ENCODE measurements at regions not wholly inside any gene's neighbourhood (a gene's known extent, or its start where the extent isn't known, plus 50 kb on each side); places are given as distances from the start of the nearest gene placed in this dataset.
A peak's percentile ranks its signal among the peaks of the same experiment; 100 is the strongest.
"Not testable (repeated sequence)": the region's sequence is repeated elsewhere in the genome, so short reads cannot be mapped to it uniquely, and the experiment has no call there.

DNA sequence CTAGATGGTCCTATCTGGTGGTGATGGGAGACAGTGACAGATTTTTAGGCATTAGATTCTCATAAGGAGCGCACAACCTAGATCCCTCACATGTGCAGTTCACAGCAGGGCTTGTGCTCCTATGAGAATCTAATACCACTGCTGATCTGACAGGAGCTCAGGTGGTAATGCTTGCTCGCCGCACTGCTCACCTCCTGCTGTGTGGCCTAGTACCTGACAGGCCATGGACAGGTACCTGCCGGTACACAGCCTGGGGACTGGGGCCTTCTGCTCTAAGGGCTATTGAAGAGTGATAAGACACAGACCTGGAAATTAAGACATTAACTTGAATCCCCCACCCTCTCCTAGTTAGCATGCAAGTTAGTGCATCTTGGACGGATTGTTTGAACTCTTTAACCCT lies 64.4 kb downstream of the KLRB1 start:
- DNase-seq (ENCODE audit: low spot score), result not testable (repeated sequence)

- not testable (repeated sequence) for DNase-seq (ENCODE audit: low spot score)
Observed at GRCh38 chr12:9542827-9543226, 64.9 kb downstream of the KLRB1 start.

GRCh38 chr12:9515925-9516324 lies 91.8 kb downstream of the KLRB1 start:
- DNase-seq (ENCODE audit: low spot score), result not testable (repeated sequence)

- not testable (repeated sequence) for DNase-seq (ENCODE audit: low spot score)
Observed at GRCh38 chr12:9512695-9513094, 95.0 kb downstream of the KLRB1 start.

DNA sequence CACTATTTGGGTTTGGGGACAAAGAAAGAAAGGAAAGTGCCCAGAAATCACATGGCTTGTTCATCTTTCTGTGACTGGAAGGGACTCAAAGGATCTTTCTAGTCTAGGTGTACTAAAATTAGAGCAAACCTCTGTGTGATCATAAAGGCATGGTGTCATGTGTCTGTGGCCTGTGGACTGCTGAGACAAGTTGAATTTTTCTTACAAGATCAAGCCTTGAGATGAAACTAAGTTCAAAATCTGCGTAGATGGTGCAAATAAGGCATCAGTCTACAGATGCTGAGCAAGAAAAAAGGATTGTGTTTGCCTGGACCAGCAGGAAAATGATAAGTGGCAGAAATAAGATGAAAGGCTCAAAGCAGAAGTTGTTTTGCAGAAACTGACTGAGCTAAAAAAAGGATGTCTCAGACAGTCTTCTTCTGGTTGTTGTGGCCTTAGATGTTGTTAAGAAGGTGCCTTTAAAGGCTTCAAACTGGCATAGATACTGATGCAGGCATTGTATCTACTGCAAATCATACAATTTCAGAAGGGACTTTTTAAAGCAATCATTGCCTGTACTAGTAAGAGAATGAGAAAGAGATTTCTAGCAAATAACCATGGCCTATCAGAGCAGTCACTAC lies 97.2 kb downstream of the KLRB1 start:
- DNase-seq (ENCODE audit: low spot score), result not testable (repeated sequence)

- no peak for DNase-seq (ENCODE audit: low spot score)
Observed at GRCh38 chr12:9509464-9510161, 98.1 kb downstream of the KLRB1 start.

DNA sequence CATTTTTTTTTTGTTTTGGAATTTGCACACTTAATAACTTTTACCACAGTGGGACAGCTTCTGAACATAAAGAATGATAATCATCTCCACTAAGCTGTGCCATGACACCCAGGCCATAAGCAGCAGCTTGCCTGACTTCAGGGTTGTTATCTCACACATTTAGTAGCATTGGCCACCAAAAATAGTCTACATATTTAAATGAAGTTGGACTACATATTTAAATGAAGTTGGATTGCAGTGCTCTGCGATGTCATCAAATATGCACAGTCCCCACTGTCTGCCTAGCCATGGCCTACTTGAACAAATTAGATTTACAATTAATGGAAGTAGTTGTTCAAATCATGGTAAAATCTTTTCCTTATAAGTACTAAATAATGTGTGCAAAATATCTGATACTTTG lies 101.0 kb downstream of the KLRB1 start:
- DNase-seq (ENCODE audit: low spot score), result no peak

- DNase-seq (ENCODE audit: low spot score), result not testable (repeated sequence)
Observed at GRCh38 chr12:9503384-9503783, 104.3 kb downstream of the KLRB1 start.

DNA sequence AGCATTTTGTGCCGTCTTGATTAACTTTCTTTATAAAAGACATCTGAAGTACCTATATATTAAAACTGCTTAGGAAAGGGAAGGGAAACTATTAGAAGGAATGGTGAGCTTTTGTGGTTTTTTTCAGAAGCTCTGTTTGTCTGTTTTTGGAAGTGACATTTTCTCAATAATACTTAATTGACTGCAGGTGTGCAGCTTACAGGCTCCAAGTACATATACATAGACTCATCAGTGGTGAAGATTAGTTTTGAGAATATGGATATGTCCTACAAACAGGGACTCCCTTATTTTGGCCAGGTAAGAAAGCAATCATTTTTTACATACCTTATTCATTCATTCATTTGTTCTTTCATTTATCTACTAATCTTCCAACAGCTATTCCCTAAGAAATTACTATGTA lies 104.9 kb downstream of the KLRB1 start:
- DNase-seq (ENCODE audit: low spot score), result not testable (repeated sequence)

GRCh38 chr12:9493325-9493724 lies 114.4 kb downstream of the KLRB1 start:
- DNase-seq (ENCODE audit: low spot score), result not testable (repeated sequence)

DNA sequence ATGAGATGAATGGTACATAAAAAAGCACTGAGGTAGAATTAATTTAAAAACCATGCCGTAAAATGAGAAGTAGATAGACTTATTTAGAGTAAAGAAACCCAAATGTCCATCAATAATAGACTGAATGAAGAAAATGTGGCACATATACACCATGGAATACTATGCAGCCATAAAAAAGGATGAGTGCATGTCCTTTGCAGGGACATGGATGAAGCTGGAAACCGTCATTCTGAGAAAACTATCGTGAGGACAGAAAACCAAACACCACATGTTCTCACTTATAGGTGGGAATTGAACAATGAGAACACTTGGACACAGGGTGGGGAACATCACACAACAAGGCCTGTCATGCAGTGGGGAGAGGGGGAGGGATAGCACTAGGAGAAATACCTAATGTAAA lies 126.4 kb downstream of the KLRB1 start:
- not testable (repeated sequence) for DNase-seq (ENCODE audit: low spot score)

GRCh38 chr12:9474197-9474596 lies 133.5 kb downstream of the KLRB1 start:
- DNase-seq (ENCODE audit: low spot score), result not testable (repeated sequence)

DNA sequence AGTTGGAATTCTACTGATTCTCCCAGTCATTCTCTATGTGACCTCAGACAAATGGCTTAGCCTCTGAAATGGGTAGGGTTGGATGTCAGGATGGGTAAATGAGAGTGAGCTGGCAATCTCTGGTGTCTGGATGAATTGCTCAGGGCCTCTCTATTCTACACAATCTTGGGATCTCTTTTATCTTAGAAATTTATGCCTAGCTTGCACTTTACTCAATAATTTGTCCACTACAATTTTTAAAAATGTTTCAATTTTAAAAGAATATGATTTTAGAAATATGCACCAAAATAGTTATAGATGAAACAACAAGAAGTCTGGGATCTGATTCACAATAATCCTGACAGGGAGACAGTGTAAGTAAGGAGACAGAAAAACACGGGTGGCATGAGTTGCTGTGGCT lies 134.1 kb downstream of the KLRB1 start:
- not testable (repeated sequence) for DNase-seq (ENCODE audit: low spot score)

DNA sequence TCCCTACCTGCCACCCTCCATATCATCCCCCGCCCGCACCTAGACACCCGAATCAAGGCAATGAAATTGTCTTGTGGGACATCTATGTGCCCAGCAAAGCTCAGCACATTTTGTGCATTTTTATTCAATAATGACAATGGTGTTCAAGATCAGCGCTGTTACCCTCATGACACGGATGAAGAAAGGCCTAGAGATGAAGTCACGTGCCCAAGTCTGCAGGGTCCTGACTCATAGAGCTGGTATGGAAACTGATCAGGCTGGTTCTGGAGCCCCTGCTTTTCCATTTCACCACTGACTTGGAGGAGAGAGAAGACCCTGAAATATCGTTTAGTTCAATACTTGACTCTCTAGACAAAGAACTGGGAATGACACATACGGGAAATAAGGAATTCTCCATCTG lies 136.2 kb downstream of the KLRB1 start:
- DNase-seq (ENCODE audit: low spot score), result not testable (repeated sequence)

DNA sequence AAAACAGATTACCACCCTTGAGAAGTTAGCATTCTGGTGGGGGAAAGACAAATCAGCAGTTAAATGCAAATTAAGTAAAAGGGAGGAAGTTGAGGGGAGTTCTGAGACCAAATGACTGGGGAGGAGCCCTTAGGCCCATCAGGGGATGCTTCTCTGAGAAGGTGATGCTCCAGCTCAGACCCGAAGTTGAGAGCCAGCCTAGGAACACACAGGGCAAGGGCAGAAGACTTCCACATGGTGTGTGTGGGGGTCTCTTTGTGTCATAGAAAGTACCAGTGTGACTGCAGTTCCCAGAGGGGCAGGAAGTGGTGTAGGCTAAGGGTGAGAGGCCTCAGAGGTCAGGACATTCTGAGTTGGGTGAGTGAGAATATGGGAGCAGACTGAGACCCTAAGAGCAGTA lies 137.3 kb downstream of the KLRB1 start:
- DNase-seq (ENCODE audit: low spot score), result not testable (repeated sequence)

GRCh38 chr12:9469956-9470355 lies 137.8 kb downstream of the KLRB1 start:
- DNase-seq (ENCODE audit: low spot score), result not testable (repeated sequence)

DNA sequence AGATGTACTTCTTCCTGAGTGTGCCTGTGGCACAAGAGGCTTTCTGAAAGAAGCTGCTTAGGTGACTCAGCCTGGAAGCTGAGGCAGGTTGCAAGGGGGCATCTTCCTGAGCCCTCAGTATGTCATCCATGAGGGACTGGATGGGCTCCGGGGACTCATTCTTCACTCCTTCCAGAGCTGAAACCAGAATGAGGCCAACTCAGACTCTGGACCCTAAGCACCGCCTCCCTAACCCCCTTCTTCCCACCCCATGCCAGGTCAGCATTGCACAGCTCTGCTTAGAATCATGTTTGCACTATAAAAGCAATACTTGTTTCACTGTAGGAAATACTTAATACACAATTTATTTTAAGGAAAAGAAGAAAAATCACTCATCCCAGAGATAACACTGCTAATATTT lies 138.3 kb downstream of the KLRB1 start:
- not testable (repeated sequence) for DNase-seq (ENCODE audit: low spot score)

- peak; percentile 48 for DNase-seq (ENCODE audit: low spot score)
Observed at GRCh38 chr12:9468998-9469397, 138.7 kb downstream of the KLRB1 start.

GRCh38 chr12:9468144-9468543 lies 139.6 kb downstream of the KLRB1 start:
- DNase-seq (ENCODE audit: low spot score), result peak; percentile 42

- no peak for DNase-seq (ENCODE audit: low spot score)
Observed at GRCh38 chr12:9464408-9464807, 143.3 kb downstream of the KLRB1 start.

DNA sequence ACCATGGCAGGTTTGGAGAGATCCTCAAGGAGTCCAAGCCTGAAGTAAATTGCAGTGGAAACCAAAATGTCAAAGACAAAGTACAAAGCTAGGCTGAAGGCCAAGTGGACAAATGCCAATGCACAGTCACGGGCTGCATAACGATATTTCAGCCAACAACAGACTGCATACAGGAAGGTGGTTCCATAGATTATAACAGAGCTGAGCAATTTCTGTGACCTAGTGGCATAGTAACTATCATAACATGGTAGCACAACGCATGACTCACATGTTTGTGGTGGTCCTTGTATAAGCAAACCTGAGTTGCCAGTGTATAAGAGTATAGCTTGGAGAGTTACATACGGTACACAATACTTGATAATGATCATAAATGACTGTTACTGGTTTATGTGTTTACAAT lies 152.2 kb downstream of the KLRB1 start:
- DNase-seq (ENCODE audit: low spot score), result not testable (repeated sequence)

- DNase-seq (ENCODE audit: low spot score), result not testable (repeated sequence)
Observed at GRCh38 chr12:9454021-9454420, 153.7 kb downstream of the KLRB1 start.

DNA sequence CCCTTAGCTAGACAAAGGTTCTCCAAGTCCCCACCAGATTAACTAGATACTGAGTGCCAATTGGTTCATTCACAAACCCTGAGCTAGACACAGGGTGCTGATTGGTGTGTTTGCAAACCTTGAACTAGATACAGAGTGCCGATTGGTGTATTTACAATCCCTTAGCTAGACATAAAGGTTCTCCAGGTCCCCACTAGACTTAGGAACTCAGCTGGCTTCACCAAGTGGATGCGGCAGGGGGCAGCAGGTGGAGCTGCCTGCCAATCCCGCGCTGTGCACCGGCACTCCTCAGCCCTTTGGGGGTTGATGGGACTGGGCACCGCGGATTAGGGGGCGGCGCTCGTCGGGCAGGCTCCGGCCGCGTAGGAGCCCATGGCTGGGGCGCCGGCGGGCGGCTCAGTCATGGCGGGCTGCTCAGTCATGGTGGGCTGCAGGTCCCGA lies 157.6 kb downstream of the KLRB1 start:
- peak; percentile 19 for DNase-seq (ENCODE audit: low spot score)
